MM.1S (cell line): ENCODE measurements at regions not wholly inside any gene's neighbourhood (a gene's known extent, or its start where the extent isn't known, plus 50 kb on each side); places are given as distances from the start of the nearest gene placed in this dataset.
"Not testable (repeated sequence)": the region's sequence is repeated elsewhere in the genome, so short reads cannot be mapped to it uniquely, and the experiment has no call there.

Experiments used
- DNase-seq: peaks from one replicate; pipeline ENCODE4 v3.0.0-alpha.2; 2015
- H2AFZ ChIP-seq: fragments of 300-600 bp; sonication (generic); 2 replicates; pipeline ENCODE4 v1.6.0; 2016; ENCODE audit warnings: antibody characterized with exemption, low read length
- H3F3A ChIP-seq: fragments of 300-600 bp; sonication (generic); 2 replicates; pipeline ENCODE4 v1.6.1; 2016; ENCODE audit warnings: mild to moderate bottlenecking, antibody characterized with exemption, low read length, moderate library complexity, mixed read lengths; ENCODE audit not compliant: insufficient read depth
- H3K27ac ChIP-seq: fragments of 300-600 bp; sonication (generic); 2 replicates; pipeline ENCODE4 v1.5.1; 2016; ENCODE audit warnings: mild to moderate bottlenecking, low read length
- H3K27me3 ChIP-seq: fragments of 300-600 bp; sonication (generic); replicated peaks from 2 replicates; pipeline ENCODE4 v1.6.0; 2016; ENCODE audit warnings: low read length; ENCODE audit not compliant: insufficient read depth
- H3K36me3 ChIP-seq: fragments of 300-600 bp; sonication (generic); replicated peaks from 2 replicates; pipeline ENCODE4 v1.6.1; 2016; ENCODE audit warnings: mild to moderate bottlenecking, low read length, mixed read lengths; ENCODE audit not compliant: insufficient read depth
- H3K4me1 ChIP-seq: fragments of 300-600 bp; sonication (generic); 2 replicates; pipeline ENCODE4 v1.6.1; 2016; ENCODE audit warnings: low read length, mixed read lengths
- H3K4me2 ChIP-seq: fragments of 300-600 bp; sonication (generic); 2 replicates; pipeline ENCODE4 v1.6.0; 2016; ENCODE audit warnings: low read depth, low read length
- H3K4me3 ChIP-seq: fragments of 300-600 bp; sonication (generic); 2 replicates; pipeline ENCODE4 v1.5.1; 2016; ENCODE audit warnings: low read length, mixed read lengths
- H3K79me2 ChIP-seq: fragments of 300-600 bp; sonication (generic); 2 replicates; pipeline ENCODE4 v1.6.1; 2016; ENCODE audit warnings: mixed run types, low read length, mixed read lengths
- H3K9ac ChIP-seq: fragments of 300-600 bp; sonication (generic); 2 replicates; pipeline ENCODE4 v1.6.1; 2016; ENCODE audit warnings: low read length, mixed read lengths
- H3K9me2 ChIP-seq: fragments of 300-600 bp; sonication (generic); replicated peaks from 2 replicates; pipeline ENCODE4 v1.6.1; 2016; ENCODE audit warnings: mild to moderate bottlenecking, low read length, mixed read lengths; ENCODE audit not compliant: insufficient read depth
- H3K9me3 ChIP-seq: fragments of 300-600 bp; sonication (generic); replicated peaks from 2 replicates; pipeline ENCODE4 v1.6.1; 2016; ENCODE audit warnings: mild to moderate bottlenecking, low read length, mixed read lengths; ENCODE audit not compliant: insufficient read depth
- H4K20me1 ChIP-seq: fragments of 300-600 bp; sonication (generic); 2 replicates; pipeline ENCODE4 v1.6.1; 2016; ENCODE audit warnings: mild to moderate bottlenecking, low read length, moderate library complexity, mixed read lengths; ENCODE audit not compliant: insufficient read depth
- CTCF ChIP-seq: fragments of 300-600 bp; sonication (generic); IDR thresholded peaks from 2 replicates; pipeline ENCODE4 v1.5.1; 2016; ENCODE audit warnings: antibody characterized with exemption, low read length, mixed read lengths
- EZH2 ChIP-seq: fragments of 300-600 bp; sonication (generic); optimal IDR thresholded peaks from 2 replicates; pipeline ENCODE3; 2017; ENCODE audit warnings: low read depth, mild to moderate bottlenecking, antibody characterized with exemption, low read length, mixed read lengths
- EZH2phosphoT487 ChIP-seq: fragments of 300-600 bp; sonication (generic); IDR thresholded peaks from 2 replicates; pipeline ENCODE4 v1.6.1; 2018; ENCODE audit warnings: antibody characterized with exemption, low read length

- TF ChIP-seq EZH2: no peak
- no peaks in the 10 kb centered on the region for H3K9me2 ChIP-seq
- no peaks in the 10 kb centered on the region for H3F3A ChIP-seq
Observed at GRCh38 chr2:209253544-209253943, 170.3 kb upstream of the MAP2 start.

GRCh38 chr2:209259767-209260166 lies 164.1 kb upstream of the MAP2 start:
- no peaks in the 10 kb centered on the region for H3F3A ChIP-seq
- H3K9me2 ChIP-seq: no peaks in the 10 kb centered on the region
- H3K4me1 ChIP-seq: no peaks in the 10 kb centered on the region
- no peaks in the 10 kb centered on the region for H3K79me2 ChIP-seq
- no peak overlapping the region for H3K27ac ChIP-seq
- H3K9me3 ChIP-seq: no peaks in the 10 kb centered on the region
- no peak for DNase-seq
- no peak overlapping the region for H3K4me2 ChIP-seq
- H4K20me1 ChIP-seq: no peaks in the 10 kb centered on the region
- no peaks in the 10 kb centered on the region for H3K27me3 ChIP-seq
- no peak overlapping the region for H2AFZ ChIP-seq
- H3K4me3 ChIP-seq: no peak overlapping the region
- no peaks in the 10 kb centered on the region for H3K36me3 ChIP-seq
- no peak overlapping the region for H3K9ac ChIP-seq
- TF ChIP-seq EZH2: no peak
- TF ChIP-seq CTCF: no peak
- no peak for TF ChIP-seq EZH2phosphoT487

More at GRCh38 chr2:209253544-209253943, 170.3 kb upstream of the MAP2 start:
- H3K36me3 ChIP-seq: no peaks in the 10 kb centered on the region
- H3K9ac ChIP-seq: no peak overlapping the region
- no peaks in the 10 kb centered on the region for H3K9me3 ChIP-seq
- H3K4me2 ChIP-seq: no peak overlapping the region
- H3K79me2 ChIP-seq: no peaks in the 10 kb centered on the region
- H3K4me1 ChIP-seq: no peaks in the 10 kb centered on the region
- H3K4me3 ChIP-seq: no peak overlapping the region
- H4K20me1 ChIP-seq: no peaks in the 10 kb centered on the region
- no peak for DNase-seq
- no peaks in the 10 kb centered on the region for H3K27me3 ChIP-seq
- H3K27ac ChIP-seq: no peak overlapping the region
- H2AFZ ChIP-seq: no peak overlapping the region

GRCh38 chr2:209260281-209260680 lies 163.6 kb upstream of the MAP2 start:
- no peak overlapping the region for H3K27ac ChIP-seq
- H3K4me3 ChIP-seq: no peak overlapping the region
- H3K4me1 ChIP-seq: no peaks in the 10 kb centered on the region
- no peak for TF ChIP-seq EZH2
- no peak for TF ChIP-seq EZH2phosphoT487
- TF ChIP-seq CTCF: no peak
- no peaks in the 10 kb centered on the region for H3K9me2 ChIP-seq
- no peak overlapping the region for H3K4me2 ChIP-seq
- no peak overlapping the region for H3K9ac ChIP-seq
- no peaks in the 10 kb centered on the region for H3F3A ChIP-seq
- no peaks in the 10 kb centered on the region for H3K79me2 ChIP-seq
- H3K9me3 ChIP-seq: no peaks in the 10 kb centered on the region
- H2AFZ ChIP-seq: no peak overlapping the region
- no peaks in the 10 kb centered on the region for H4K20me1 ChIP-seq
- DNase-seq: no peak
- H3K27me3 ChIP-seq: no peaks in the 10 kb centered on the region
- no peaks in the 10 kb centered on the region for H3K36me3 ChIP-seq

- H4K20me1 ChIP-seq, H3K4me2 ChIP-seq, H3K9me2 ChIP-seq, H3K36me3 ChIP-seq, H3K27me3 ChIP-seq, H3K4me1 ChIP-seq, H2AFZ ChIP-seq, DNase-seq, H3K27ac ChIP-seq, H3F3A ChIP-seq, H3K9ac ChIP-seq, H3K4me3 ChIP-seq, H3K79me2 ChIP-seq, H3K9me3 ChIP-seq: not testable (repeated sequence)
Observed at GRCh38 chr2:209261366-209262053, 162.3 kb upstream of the MAP2 start.
